B cell (primary cell): ENCODE measurements at regions not wholly inside any gene's neighbourhood (a gene's known extent, or its start where the extent isn't known, plus 50 kb on each side); places are given as distances from the start of the nearest gene placed in this dataset.

Experiments
- ATAC-seq: fragments of 200-7000 bp; cut with Tn5 transposase; one replicate; pipeline ENCODE4 v1.10.0; 2021; ENCODE audit warnings: low read depth, mild to moderate bottlenecking, moderate number of reproducible peaks, moderate library complexity
- CTCF ChIA-PET: fragments of 350-600 bp; sonication (Branson Sonifier 250); formaldehyde crosslinking; loops from one replicate; lab custom pipeline; 2021; ENCODE audit warnings: antibody characterized with exemption, inconsistent platforms; lab: Charles Lee
- POLR2A ChIA-PET: fragments of 350-600 bp; sonication (Branson Sonifier 250); formaldehyde crosslinking; loops from one replicate; lab custom pipeline; 2021; ENCODE audit warnings: antibody characterized with exemption; lab: Charles Lee
- DNase-seq: peaks from one replicate; pipeline ENCODE4 v3.0.0; 2013
- H2AFZ ChIP-seq: 2 replicates; pipeline ENCODE4 v1.6.1; 2012; ENCODE audit warnings: mild to moderate bottlenecking, low read depth, low read length; ENCODE audit not compliant: insufficient read depth, poor library complexity, severe bottlenecking
- H3K27ac ChIP-seq, 2 donors: 1 replicate in 1 of 2; 2 replicates in 1 of 2; pipeline ENCODE4 v1.5.1; 2012 to 2013; ENCODE audit warnings: low read length in 2 of 2, mild to moderate bottlenecking in 2 of 2, moderate library complexity in 1 of 2
- H3K27me3 ChIP-seq, 4 experiments: fragments of 200-600 bp in 1 of 4; sonication (generic) in 1 of 4; replicated peaks in 1 of 4; 1 replicate in 2 of 4; 2 replicates in 2 of 4; pipeline versions ENCODE4 v1.6.1 to v1.7.0; 2013 to 2016; ENCODE audit warnings: low read length in 3 of 4, mild to moderate bottlenecking in 2 of 4, mixed read lengths in 1 of 4, moderate library complexity in 1 of 4; ENCODE audit not compliant: insufficient read depth in 4 of 4, control insufficient read depth in 3 of 4; ENCODE audit errors: control extremely low read depth in 1 of 4
- H3K36me3 ChIP-seq, 2 experiments: replicated peaks in 1 of 2; 1 replicate in 1 of 2; 2 replicates in 1 of 2; pipeline versions ENCODE4 v1.6.1 to v1.7.1; 2013; ENCODE audit warnings: low read length in 1 of 2; ENCODE audit not compliant: insufficient read depth in 2 of 2, control insufficient read depth in 1 of 2; ENCODE audit errors: control extremely low read depth in 1 of 2, extremely low read depth in 1 of 2
- H3K4me1 ChIP-seq, 2 donors: fragments of 200-600 bp in 1 of 2; sonication (generic) in 1 of 2; 1 replicate in 1 of 2; 2 replicates in 1 of 2; pipeline versions ENCODE4 v1.5.1 to v1.6.1; 2013 to 2017; ENCODE audit warnings: low read length in 2 of 2; ENCODE audit not compliant: control insufficient read depth in 2 of 2, insufficient read depth in 2 of 2
- H3K4me2 ChIP-seq: replicated peaks from 2 replicates; pipeline ENCODE3; 2012; ENCODE audit warnings: mild to moderate bottlenecking, low read depth, low read length; ENCODE audit not compliant: poor library complexity, severe bottlenecking
- H3K4me3 ChIP-seq, 5 experiments: fragments of 200-600 bp in 1 of 5; sonication (generic) in 1 of 5; 1 replicate in 3 of 5; 2 replicates in 2 of 5; pipeline versions ENCODE4 v1.5.1 to v1.7.0; 2011 to 2016; ENCODE audit warnings: low read length in 4 of 5, mild to moderate bottlenecking in 4 of 5, low read depth in 2 of 5, control low read depth in 1 of 5, moderate library complexity in 1 of 5; ENCODE audit not compliant: insufficient read depth in 1 of 5; ENCODE audit errors: control extremely low read depth in 1 of 5, extremely low read depth in 1 of 5
- H3K79me2 ChIP-seq: fragments of 200-600 bp; sonication (generic); one replicate; pipeline ENCODE4 v1.6.0; 2016; ENCODE audit warnings: low read length; ENCODE audit not compliant: control insufficient read depth, insufficient read depth
- H3K9ac ChIP-seq: fragments of 200-600 bp; sonication (generic); 2 replicates; pipeline ENCODE4 v1.6.1; 2017; ENCODE audit warnings: mild to moderate bottlenecking, low read length, moderate library complexity
- H3K9me3 ChIP-seq, 3 donors: one replicate each; pipeline versions ENCODE4 v1.6.1 to v1.7.1; 2013; ENCODE audit warnings: low read length in 2 of 3; ENCODE audit not compliant: control insufficient read depth in 2 of 3, insufficient read depth in 1 of 3; ENCODE audit errors: control extremely low read depth in 1 of 3
- H4K20me1 ChIP-seq: 2 replicates; pipeline ENCODE4 v1.6.0; 2012; ENCODE audit warnings: mild to moderate bottlenecking, low read length; ENCODE audit not compliant: insufficient read depth, control insufficient read depth, poor library complexity, severe bottlenecking
- H3K27ac Mint-ChIP-seq: one replicate; pipeline ENCODE4 v1.8.0; 2021; ENCODE audit warnings: mixed read lengths
- H3K27me3 Mint-ChIP-seq: one replicate; pipeline ENCODE4 v1.8.0; 2021; ENCODE audit warnings: mixed read lengths
- H3K4me1 Mint-ChIP-seq: one replicate; pipeline ENCODE4 v1.8.0; 2021; ENCODE audit warnings: mixed read lengths
- H3K4me3 Mint-ChIP-seq: one replicate; pipeline ENCODE4 v1.8.0; 2021; ENCODE audit warnings: mixed read lengths
- H3K9me3 Mint-ChIP-seq: one replicate; pipeline ENCODE4 v1.8.0; 2022; ENCODE audit warnings: mixed read lengths; ENCODE audit not compliant: insufficient read depth
- CTCF ChIP-seq: fragments of 200-600 bp; IDR thresholded peaks from one replicate; pipeline ENCODE4 v1.8.0; 2022; ENCODE audit warnings: antibody characterized with exemption, mild to moderate bottlenecking
- EZH2 ChIP-seq: IDR thresholded peaks from 2 replicates; pipeline ENCODE4 v1.6.1; 2012; ENCODE audit warnings: borderline replicate concordance, low read depth, mild to moderate bottlenecking, moderate library complexity, low read length; ENCODE audit not compliant: insufficient read depth, poor library complexity, severe bottlenecking
- WGBS: methylation state at CpG from one replicate; pipeline ENCODE4 v1.1.5; 2013; ENCODE audit warnings: missing lambda C conversion rate; ENCODE audit not compliant: insufficient coverage; 5-methylcytosine and 5-hydroxymethylcytosine counted together
- intact Hi-C: fragments of 100-400 bp; cut with micrococcal nuclease; formaldehyde crosslinking; loops from one replicate; pipeline ENCODE4 v1.10.0; 2022

DNA sequence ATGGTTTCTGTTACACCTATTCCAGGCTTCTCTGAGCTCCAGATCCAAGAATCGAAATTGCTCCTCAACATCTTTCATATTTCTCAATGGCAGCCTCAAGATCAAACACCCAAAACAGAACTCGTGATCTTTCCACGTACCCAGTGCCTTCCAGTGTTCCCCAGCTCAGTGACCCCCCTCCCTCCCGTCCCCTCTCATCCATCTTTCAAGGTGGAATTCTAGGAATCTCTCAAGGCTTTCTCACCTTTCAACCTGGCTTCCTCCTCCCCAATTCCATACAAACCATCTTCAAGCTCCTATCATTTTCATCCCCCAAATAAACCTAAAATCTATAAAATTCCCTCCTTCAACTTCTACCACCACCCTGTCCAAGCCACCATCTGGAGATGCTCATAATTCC is 615.3 kb downstream of the BNC2 start:
- ChIA-PET CTCF (no interaction called here), POLR2A (no interaction called here)
- H3K4me3 ChIP-seq = no peak overlapping the region
- no peak overlapping the region for H3K27ac ChIP-seq
- no peak for TF ChIP-seq CTCF
- TF ChIP-seq EZH2 = no peak
- H3K9ac ChIP-seq = no peak overlapping the region
- WGBS = 66% methylated on average over 4 of the region's 4 CpGs
- no peaks in the 10 kb centered on the region for H3K79me2 ChIP-seq
- H3K9me3 ChIP-seq = peaks cover 0 to 7% (median 0%) of the 10 kb centered on the region in 3 donors
- intact Hi-C loops = no loop called here
- Mint-ChIP-seq H3K27me3 (no peaks in the 10 kb centered on the region), H3K4me1 (no peaks in the 10 kb centered on the region), H3K27ac (no peak overlapping the region), H3K9me3 (no peaks in the 10 kb centered on the region), H3K4me3 (no peak overlapping the region)
- H3K4me2 ChIP-seq = no peak overlapping the region
- peaks cover 0 to 2% (median 0%) of the 10 kb centered on the region in 4 experiments for H3K27me3 ChIP-seq
- H2AFZ ChIP-seq = no peak overlapping the region
- ATAC-seq = no peak
- no peak for DNase-seq
- H3K4me1 ChIP-seq = no peaks in the 10 kb centered on the region
- H4K20me1 ChIP-seq = no peaks in the 10 kb centered on the region
- H3K36me3 ChIP-seq = no peaks in the 10 kb centered on the region

DNA sequence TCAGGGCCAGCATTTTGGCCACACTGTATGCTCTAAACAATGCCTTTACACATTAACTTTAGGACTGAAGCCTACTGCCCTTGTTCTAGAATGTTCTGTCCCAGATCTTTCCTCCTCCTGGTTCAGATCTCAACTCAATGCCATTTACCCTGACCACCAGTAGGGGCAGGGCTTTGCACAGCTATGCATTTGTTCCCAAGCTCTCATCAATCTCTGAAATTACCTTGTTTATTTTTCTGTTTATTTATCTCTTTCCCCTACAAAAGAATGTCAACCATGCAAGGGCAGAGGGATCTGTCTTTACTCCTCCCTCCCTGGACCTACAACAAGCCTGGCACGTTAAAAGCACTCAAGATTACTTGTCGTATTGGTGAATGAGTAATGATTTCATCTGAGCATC is 612.9 kb downstream of the BNC2 start:
- H3K9ac ChIP-seq = no peak overlapping the region
- H3K4me2 ChIP-seq = no peak overlapping the region
- no peaks in the 10 kb centered on the region for H3K36me3 ChIP-seq
- no peaks in the 10 kb centered on the region for H3K9me3 Mint-ChIP-seq
- H3K4me1 Mint-ChIP-seq = no peaks in the 10 kb centered on the region
- ChIA-PET POLR2A (no interaction called here), CTCF (no interaction called here)
- no peaks in the 10 kb centered on the region for H3K79me2 ChIP-seq
- no peak overlapping the region for H3K27ac ChIP-seq
- H3K27me3 ChIP-seq = peaks cover 0 to 2% (median 0%) of the 10 kb centered on the region in 4 experiments
- 80% methylated on average over 1 of the region's 2 CpGs for WGBS
- peaks cover 0 to 7% (median 0%) of the 10 kb centered on the region in 3 donors for H3K9me3 ChIP-seq
- no peaks in the 10 kb centered on the region for H3K4me1 ChIP-seq
- intact Hi-C loops = no loop called here
- no peak overlapping the region for H3K4me3 ChIP-seq
- H2AFZ ChIP-seq = no peak overlapping the region
- ATAC-seq (no peak), DNase-seq (no peak)
- H3K27me3 Mint-ChIP-seq = no peaks in the 10 kb centered on the region
- H4K20me1 ChIP-seq = no peaks in the 10 kb centered on the region
- no peak overlapping the region for H3K27ac Mint-ChIP-seq
- no peak overlapping the region for H3K4me3 Mint-ChIP-seq
- TF ChIP-seq EZH2 = no peak
- TF ChIP-seq CTCF = no peak
